Sigmoid colon (tissue), 4 donors: ENCODE measurements at regions not wholly inside any gene's neighbourhood (a gene's known extent, or its start where the extent isn't known, plus 50 kb on each side); places are given as distances from the start of the nearest gene placed in this dataset.

ENCODE experiments used
- CTCF ChIP-seq, 4 experiments: fragments of 450-650 bp in 3 of 4; fragments of 200-600 bp in 1 of 4; IDR thresholded peaks; one replicate each; pipeline ENCODE4 v1.5.1; 2016 to 2019; ENCODE audit warnings: antibody characterized with exemption in 4 of 4, mild to moderate bottlenecking in 3 of 4, moderate library complexity in 2 of 4
- POLR2A ChIP-seq, 2 donors: fragments of 450-650 bp; IDR thresholded peaks; one replicate each; pipeline ENCODE4 v1.6.1; 2016; ENCODE audit warnings: antibody characterized with exemption in 2 of 2, mild to moderate bottlenecking in 2 of 2, moderate library complexity in 2 of 2
- POLR2AphosphoS5 ChIP-seq, 4 donors: sonication (generic); formaldehyde crosslinking; IDR thresholded peaks; one replicate each; pipeline ENCODE4 v1.6.1; 2017; ENCODE audit warnings: antibody characterized with exemption in 4 of 4

- TF ChIP-seq CTCF (IDR thresholded peaks at IDR 0.05) (no peak), POLR2A (IDR thresholded peaks at IDR 0.05) (no peak), POLR2AphosphoS5 (IDR thresholded peaks at IDR 0.05) (no peak)
Measured at GRCh38 chr5:111958851-111959250, 201.9 kb upstream of the NREP start.
